ENCODE measurements at regions not wholly inside any gene's neighbourhood (a gene's known extent, or its start where the extent isn't known, plus 50 kb on each side); places are given as distances from the start of the nearest gene placed in this dataset.

- Histone ChIP-seq H3K27ac (ENCODE audit: low read depth in 1 of 2, low read length in 1 of 2) (no peak overlapping the region), H3K4me1 (ENCODE audit: control insufficient read depth in 5 of 5, insufficient read depth in 5 of 5, low read length in 5 of 5) (peaks cover 0 to 10% (median 0%) of the 10 kb centered on the region in 5 donors), H3K27me3 (ENCODE audit: control insufficient read depth in 3 of 3, insufficient read depth in 3 of 3, low read length in 2 of 3) (no peaks in the 10 kb centered on the region), H3K9me3 (ENCODE audit: control insufficient read depth in 4 of 4, insufficient read depth in 3 of 4, low read length in 3 of 4) (no peaks in the 10 kb centered on the region), H3K36me3 (ENCODE audit: control insufficient read depth in 4 of 4, insufficient read depth in 4 of 4, low read length in 4 of 4) (no peaks in the 10 kb centered on the region), H3K9ac (ENCODE audit: insufficient read depth in 1 of 2, low read length in 2 of 2) (no peak overlapping the region), H3K4me3 (no peak overlapping the region)
- DNase-seq (no peak), ATAC-seq (ENCODE audit: insufficient read depth, low FRiP score) (no peak)
- TF ChIP-seq CTCF (IDR thresholded peaks at IDR 0.05; ENCODE audit: control extremely low read depth, extremely low read depth), result no peak
- 90 to 94% methylated on average over 7 of the region's 7 CpGs for WGBS, 2 donors
Observed at GRCh38 chr10:42942279-42942950, 134.5 kb upstream of the RET start.

- H3K36me3 ChIP-seq (ENCODE audit: control insufficient read depth in 4 of 4, insufficient read depth in 4 of 4, low read length in 4 of 4), result no peaks in the 10 kb centered on the region
- ATAC-seq (ENCODE audit: insufficient read depth, low FRiP score), result no peak
- no peak overlapping the region for H3K4me3 ChIP-seq
- peaks cover 0 to 10% (median 0%) of the 10 kb centered on the region in 5 donors for H3K4me1 ChIP-seq (ENCODE audit: control insufficient read depth in 5 of 5, insufficient read depth in 5 of 5, low read length in 5 of 5)
- no peak overlapping the region for H3K9ac ChIP-seq (ENCODE audit: insufficient read depth in 1 of 2, low read length in 2 of 2)
- no peak overlapping the region for H3K27ac ChIP-seq (ENCODE audit: low read depth in 1 of 2, low read length in 1 of 2)
- H3K27me3 ChIP-seq (ENCODE audit: control insufficient read depth in 3 of 3, insufficient read depth in 3 of 3, low read length in 2 of 3), result no peaks in the 10 kb centered on the region
- TF ChIP-seq CTCF (IDR thresholded peaks at IDR 0.05; ENCODE audit: control extremely low read depth, extremely low read depth), result no peak
- no peak for DNase-seq
- 80 to 92% methylated on average over 9 of the region's 9 CpGs for WGBS, 2 donors
- H3K9me3 ChIP-seq (ENCODE audit: control insufficient read depth in 4 of 4, insufficient read depth in 3 of 4, low read length in 3 of 4), result no peaks in the 10 kb centered on the region
Observed at GRCh38 chr10:42943025-42943818, 133.6 kb upstream of the RET start.

- Histone ChIP-seq H3K9ac (ENCODE audit: insufficient read depth in 1 of 2, low read length in 2 of 2) (no peak overlapping the region), H3K4me1 (ENCODE audit: control insufficient read depth in 5 of 5, insufficient read depth in 5 of 5, low read length in 5 of 5) (peaks cover 0 to 18% (median 8%) of the 10 kb centered on the region in 5 donors), H3K36me3 (ENCODE audit: control insufficient read depth in 4 of 4, insufficient read depth in 4 of 4, low read length in 4 of 4) (no peaks in the 10 kb centered on the region), H3K27ac (ENCODE audit: low read depth in 1 of 2, low read length in 1 of 2) (no peak overlapping the region), H3K4me3 (no peak overlapping the region), H3K9me3 (ENCODE audit: control insufficient read depth in 4 of 4, insufficient read depth in 3 of 4, low read length in 3 of 4) (no peaks in the 10 kb centered on the region), H3K27me3 (ENCODE audit: control insufficient read depth in 3 of 3, insufficient read depth in 3 of 3, low read length in 2 of 3) (no peaks in the 10 kb centered on the region)
- WGBS, 2 donors, result 92 to 98% methylated on average over 2 of the region's 2 CpGs
- DNase-seq (no peak), ATAC-seq (ENCODE audit: insufficient read depth, low FRiP score) (no peak)
- no peak for TF ChIP-seq CTCF (IDR thresholded peaks at IDR 0.05; ENCODE audit: control extremely low read depth, extremely low read depth)
Observed at GRCh38 chr10:42948040-42948439, 128.8 kb upstream of the RET start.

All from lung (tissue), 11 donors.